Mesendoderm (in vitro differentiated cells): ENCODE measurements at regions not wholly inside any gene's neighbourhood (a gene's known extent, or its start where the extent isn't known, plus 50 kb on each side); places are given as distances from the start of the nearest gene placed in this dataset.

Experiments used
- DNase-seq: peaks from one replicate; pipeline ENCODE4 v3.0.0; 2013
- H2AK5ac ChIP-seq: 2 replicates; pipeline ENCODE4 v1.6.1; 2013; ENCODE audit warnings: low read length, inconsistent platforms
- H2BK120ac ChIP-seq: 2 replicates; pipeline ENCODE4 v1.6.1; 2013; ENCODE audit warnings: low read depth, mild to moderate bottlenecking, low read length, moderate library complexity, mixed read lengths
- H2BK15ac ChIP-seq: replicated peaks from 2 replicates; pipeline ENCODE4 v1.6.1; 2013; ENCODE audit warnings: low read depth, mild to moderate bottlenecking, moderate library complexity
- H2BK5ac ChIP-seq: 2 replicates; pipeline ENCODE4 v1.6.1; 2013; ENCODE audit warnings: low read length, inconsistent platforms
- H3K18ac ChIP-seq: 2 replicates; pipeline ENCODE4 v1.6.1; 2013; ENCODE audit warnings: mild to moderate bottlenecking, low read length, mixed read lengths
- H3K23ac ChIP-seq: one replicate; pipeline ENCODE4 v1.6.1; 2013; ENCODE audit warnings: low read length
- H3K27ac ChIP-seq: 2 replicates; pipeline ENCODE4 v1.5.1; 2013; ENCODE audit warnings: low read depth, mild to moderate bottlenecking, inconsistent platforms, low read length, moderate library complexity
- H3K27me3 ChIP-seq: 2 replicates; pipeline ENCODE4 v1.6.1; 2013; ENCODE audit warnings: low read length, control low read depth, mild to moderate bottlenecking, inconsistent platforms; ENCODE audit not compliant: insufficient read depth, poor library complexity
- H3K36me3 ChIP-seq: 2 replicates; pipeline ENCODE4 v1.6.1; 2013; ENCODE audit warnings: low read length, inconsistent platforms; ENCODE audit not compliant: control insufficient read depth, insufficient read depth
- H3K4ac ChIP-seq: one replicate; pipeline ENCODE4 v1.6.1; 2013; ENCODE audit warnings: low read depth, mild to moderate bottlenecking, low read length, moderate library complexity
- H3K4me1 ChIP-seq: 2 replicates; pipeline ENCODE4 v1.6.1; 2013; ENCODE audit warnings: low read depth, low read length, inconsistent platforms; ENCODE audit not compliant: control insufficient read depth
- H3K4me2 ChIP-seq: 2 replicates; pipeline ENCODE4 v1.6.1; 2013; ENCODE audit warnings: low read length
- H3K4me3 ChIP-seq: 2 replicates; pipeline ENCODE4 v1.5.1; 2013; ENCODE audit warnings: mild to moderate bottlenecking, low read length
- H3K56ac ChIP-seq: one replicate; pipeline ENCODE4 v1.6.1; 2013; ENCODE audit warnings: low read length
- H3K79me1 ChIP-seq: 2 replicates; pipeline ENCODE4 v1.6.1; 2013; ENCODE audit warnings: low read length, inconsistent platforms
- H3K79me2 ChIP-seq: 2 replicates; pipeline ENCODE4 v1.6.1; 2013; ENCODE audit warnings: mild to moderate bottlenecking, low read length; ENCODE audit not compliant: control insufficient read depth, insufficient read depth
- H3K9ac ChIP-seq: 2 replicates; pipeline ENCODE4 v1.6.1; 2013; ENCODE audit warnings: low read length, inconsistent platforms
- H4K5ac ChIP-seq: one replicate; pipeline ENCODE4 v1.6.1; 2013; ENCODE audit warnings: low read length
- H4K8ac ChIP-seq: one replicate; pipeline ENCODE4 v1.6.1; 2013; ENCODE audit warnings: low read depth, mild to moderate bottlenecking, control low read depth, low read length, moderate library complexity
- WGBS: extraction: QIAGEN DNeasy Blood & Tissue Kit; methylation state at CpG from one replicate; pipeline ENCODE4 v1.1.7; 2013; ENCODE audit warnings: low lambda C conversion rate, missing lambda C conversion rate; ENCODE audit not compliant: insufficient coverage; ENCODE audit errors: extremely low coverage; 5-methylcytosine and 5-hydroxymethylcytosine counted together

DNA sequence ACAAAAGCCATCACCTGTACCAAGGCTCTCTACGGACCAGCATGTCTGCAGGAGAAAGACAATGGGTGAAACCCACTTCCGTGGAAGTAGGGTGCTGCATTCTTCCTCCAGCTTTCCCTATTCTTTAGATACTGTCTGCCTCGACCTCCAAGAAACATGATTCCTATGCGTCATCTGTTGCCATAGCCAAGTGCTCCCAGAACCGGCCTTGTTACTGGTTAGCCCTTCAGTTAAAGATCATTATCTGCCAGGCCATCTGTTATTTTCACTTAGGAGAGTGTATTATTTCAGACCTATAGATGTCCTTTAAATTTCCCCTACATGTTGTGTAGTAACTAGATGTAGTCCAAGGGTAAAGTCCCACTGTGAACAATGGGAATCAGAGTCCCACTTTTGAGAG, 89.0 kb upstream of the KIAA1217 start:
- Histone ChIP-seq H3K23ac (no peak overlapping the region), H3K79me1 (no peaks in the 10 kb centered on the region), H3K4me3 (no peak overlapping the region), H3K4ac (no peak overlapping the region), H3K36me3 (no peaks in the 10 kb centered on the region), H3K4me1 (peaks cover 3% of the 10 kb centered on the region), H4K5ac (no peak overlapping the region), H3K27me3 (no peaks in the 10 kb centered on the region), H4K8ac (no peak overlapping the region), H3K56ac (no peak overlapping the region), H3K27ac (no peak overlapping the region), H3K4me2 (no peak overlapping the region), H2BK15ac (no peak overlapping the region), H3K9ac (no peak overlapping the region), H2BK5ac (no peak overlapping the region), H3K18ac (no peak overlapping the region), H2AK5ac (no peak overlapping the region), H3K79me2 (no peaks in the 10 kb centered on the region), H2BK120ac (no peak overlapping the region)
- WGBS: no CpG with 5 or more reads among the region's 5 CpGs
- no peak for DNase-seq

DNA sequence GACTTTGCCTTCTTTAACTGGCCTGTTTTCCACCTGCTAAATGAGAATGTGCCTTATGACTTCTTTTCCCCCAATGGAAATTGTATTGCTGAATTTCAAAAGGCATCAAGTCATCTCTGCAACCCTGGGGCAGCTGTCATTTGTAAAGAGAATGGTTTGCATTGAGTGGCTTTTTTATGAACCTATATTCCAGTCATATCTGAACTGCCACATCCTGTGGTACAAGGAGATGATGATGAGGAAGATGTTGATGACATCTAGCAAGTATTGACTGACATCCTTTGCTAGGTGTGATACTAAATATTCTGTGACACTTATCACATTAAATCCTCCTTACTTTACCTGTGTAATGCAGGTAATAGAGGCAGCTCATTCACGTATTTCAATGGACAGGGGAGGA, 88.3 kb upstream of the KIAA1217 start:
- no peak overlapping the region for H2BK15ac ChIP-seq
- no peak overlapping the region for H3K4me2 ChIP-seq
- WGBS: no CpG with 5 or more reads among the region's 1 CpG
- no peak overlapping the region for H3K4ac ChIP-seq
- no peak overlapping the region for H3K9ac ChIP-seq
- no peaks in the 10 kb centered on the region for H3K36me3 ChIP-seq
- H3K4me3 ChIP-seq: no peak overlapping the region
- DNase-seq: no peak
- H3K79me2 ChIP-seq: no peaks in the 10 kb centered on the region
- no peak overlapping the region for H3K23ac ChIP-seq
- peaks cover 3% of the 10 kb centered on the region for H3K4me1 ChIP-seq
- H2BK5ac ChIP-seq: no peak overlapping the region
- no peaks in the 10 kb centered on the region for H3K27me3 ChIP-seq
- H3K79me1 ChIP-seq: no peaks in the 10 kb centered on the region
- H4K8ac ChIP-seq: no peak overlapping the region
- H3K56ac ChIP-seq: no peak overlapping the region
- no peak overlapping the region for H3K27ac ChIP-seq
- no peak overlapping the region for H3K18ac ChIP-seq
- no peak overlapping the region for H2BK120ac ChIP-seq
- H4K5ac ChIP-seq: no peak overlapping the region
- H2AK5ac ChIP-seq: no peak overlapping the region

DNA sequence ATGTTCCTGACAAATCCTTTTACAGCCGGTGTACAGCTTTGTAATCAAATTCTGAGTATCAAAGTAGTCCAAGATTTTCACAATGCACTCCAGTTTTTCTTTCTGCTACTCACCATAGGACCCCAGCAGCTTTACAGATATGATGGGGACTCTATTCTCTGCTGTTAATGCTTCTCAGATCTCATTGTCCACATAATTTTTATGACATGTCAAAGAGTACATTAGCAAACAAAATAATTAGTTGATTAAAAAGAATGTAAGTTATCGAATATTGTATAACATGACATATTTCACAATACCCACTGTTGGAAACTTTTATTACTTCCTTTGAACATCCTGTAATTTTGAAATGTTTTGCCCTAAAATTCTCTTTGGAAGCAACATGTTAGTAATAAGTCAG, 81.4 kb upstream of the KIAA1217 start:
- H3K79me1 ChIP-seq: no peaks in the 10 kb centered on the region
- DNase-seq: no peak

DNA sequence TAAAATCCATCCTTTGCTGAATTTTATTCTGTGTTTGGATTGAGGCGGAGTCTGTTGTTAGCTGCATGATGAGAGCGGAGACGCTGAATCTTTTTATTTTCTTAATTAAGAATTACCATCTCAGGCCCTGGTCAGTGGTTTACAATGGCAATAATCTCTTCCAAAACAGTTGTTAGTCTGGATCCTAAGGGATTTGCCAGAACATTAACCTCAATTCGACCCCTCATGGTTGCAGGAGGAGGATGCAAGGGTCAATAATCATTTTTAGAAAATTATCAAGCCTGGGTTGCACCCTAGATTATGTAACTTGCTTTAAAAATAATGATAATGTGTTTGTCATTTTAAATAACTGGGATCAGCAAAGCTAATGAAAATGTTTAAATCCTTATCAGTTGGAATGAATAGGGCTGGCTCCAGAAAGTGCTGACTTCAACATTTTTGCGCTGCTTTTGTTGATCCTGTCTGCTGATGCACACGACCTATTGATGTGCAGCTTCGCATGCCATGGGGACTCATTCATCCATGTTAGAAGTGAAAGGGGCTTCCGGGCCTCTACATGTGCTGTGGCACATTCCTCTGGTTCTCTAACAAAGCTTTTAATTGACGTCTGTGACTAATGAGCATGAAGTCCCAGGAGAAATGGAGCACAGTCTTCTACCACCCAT, 80.7 kb upstream of the KIAA1217 start:
- no peak overlapping the region for H2BK15ac ChIP-seq
- H3K9ac ChIP-seq: no peak overlapping the region
- no peak overlapping the region for H4K5ac ChIP-seq
- no peaks in the 10 kb centered on the region for H3K4me1 ChIP-seq
- no peaks in the 10 kb centered on the region for H3K27me3 ChIP-seq
- no peak overlapping the region for H3K27ac ChIP-seq
- H3K18ac ChIP-seq: no peak overlapping the region
- H3K79me1 ChIP-seq: no peaks in the 10 kb centered on the region
- no peak overlapping the region for H2AK5ac ChIP-seq
- no CpG with 5 or more reads among the region's 9 CpGs for WGBS
- H3K79me2 ChIP-seq: no peaks in the 10 kb centered on the region
- no peak overlapping the region for H2BK120ac ChIP-seq
- H3K4ac ChIP-seq: no peak overlapping the region
- no peak overlapping the region for H4K8ac ChIP-seq
- no peak overlapping the region for H2BK5ac ChIP-seq
- H3K36me3 ChIP-seq: no peaks in the 10 kb centered on the region
- no peak overlapping the region for H3K4me3 ChIP-seq
- no peak overlapping the region for H3K23ac ChIP-seq
- no peak for DNase-seq
- H3K4me2 ChIP-seq: no peak overlapping the region
- H3K56ac ChIP-seq: no peak overlapping the region

More for the DNA sequence above, 81.4 kb upstream of the KIAA1217 start:
- H3K36me3 ChIP-seq: no peaks in the 10 kb centered on the region
- no peak overlapping the region for H2BK120ac ChIP-seq
- no peak overlapping the region for H3K4me3 ChIP-seq
- no peaks in the 10 kb centered on the region for H3K4me1 ChIP-seq
- H3K4me2 ChIP-seq: no peak overlapping the region
- no peak overlapping the region for H4K5ac ChIP-seq
- H3K18ac ChIP-seq: no peak overlapping the region
- no peak overlapping the region for H3K56ac ChIP-seq
- no peak overlapping the region for H4K8ac ChIP-seq
- no peak overlapping the region for H2AK5ac ChIP-seq
- H3K23ac ChIP-seq: no peak overlapping the region
- H2BK15ac ChIP-seq: no peak overlapping the region
- H3K9ac ChIP-seq: no peak overlapping the region
- no peaks in the 10 kb centered on the region for H3K27me3 ChIP-seq
- H3K79me2 ChIP-seq: no peaks in the 10 kb centered on the region
- no CpG with 5 or more reads among the region's 2 CpGs for WGBS
- no peak overlapping the region for H2BK5ac ChIP-seq
- no peak overlapping the region for H3K4ac ChIP-seq
- no peak overlapping the region for H3K27ac ChIP-seq

DNA sequence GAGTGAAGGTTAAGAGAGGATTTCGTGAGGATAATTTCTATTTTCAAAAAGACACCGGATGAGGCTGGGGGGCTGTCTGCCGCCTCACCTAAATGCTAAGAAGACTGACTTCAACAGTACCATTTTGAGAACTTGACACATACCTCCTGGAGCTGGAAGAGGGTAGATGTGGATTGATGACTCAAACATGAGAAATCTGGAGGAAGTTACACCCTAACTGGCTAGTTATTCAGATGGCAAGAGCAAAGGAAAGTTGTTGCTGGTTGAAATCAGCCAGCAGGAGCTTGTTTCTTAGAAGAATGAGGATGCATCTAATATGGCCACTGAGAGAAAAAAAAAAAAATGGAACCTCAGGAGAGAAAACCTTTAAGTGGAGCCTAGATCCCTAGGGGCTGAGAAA, 76.2 kb upstream of the KIAA1217 start:
- no peak overlapping the region for H3K4me2 ChIP-seq
- H3K23ac ChIP-seq: no peak overlapping the region
- no peaks in the 10 kb centered on the region for H3K36me3 ChIP-seq
- H3K27me3 ChIP-seq: no peaks in the 10 kb centered on the region
- H3K4me3 ChIP-seq: no peak overlapping the region
- H3K56ac ChIP-seq: no peak overlapping the region
- H3K4ac ChIP-seq: no peak overlapping the region
- no peak for DNase-seq
- H3K4me1 ChIP-seq: no peaks in the 10 kb centered on the region
- no peak overlapping the region for H2BK15ac ChIP-seq
- H2AK5ac ChIP-seq: no peak overlapping the region
- H3K27ac ChIP-seq: no peak overlapping the region
- H2BK120ac ChIP-seq: no peak overlapping the region
- H3K18ac ChIP-seq: no peak overlapping the region
- H4K8ac ChIP-seq: no peak overlapping the region
- no CpG with 5 or more reads among the region's 3 CpGs for WGBS
- no peak overlapping the region for H2BK5ac ChIP-seq
- no peaks in the 10 kb centered on the region for H3K79me1 ChIP-seq
- no peak overlapping the region for H4K5ac ChIP-seq
- H3K9ac ChIP-seq: no peak overlapping the region
- no peaks in the 10 kb centered on the region for H3K79me2 ChIP-seq

DNA sequence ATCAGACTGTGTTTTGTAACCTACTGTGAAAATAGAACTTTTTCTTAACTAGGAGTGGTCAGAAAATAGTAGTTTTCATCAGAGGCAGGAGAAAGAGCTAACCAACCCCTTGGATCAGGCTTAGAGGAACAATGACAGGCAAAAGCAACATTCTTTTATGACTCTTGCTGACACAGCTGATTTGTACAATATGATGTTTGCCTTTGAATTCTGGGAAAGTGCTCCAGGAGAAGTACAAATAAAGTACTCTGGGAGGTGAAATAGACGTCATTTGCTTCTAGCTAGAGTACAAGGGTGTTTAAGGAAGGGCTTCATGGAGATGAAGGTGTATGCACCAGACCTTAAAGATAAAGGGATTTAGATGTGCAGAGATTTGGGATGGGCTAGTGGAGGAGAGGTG, 75.1 kb upstream of the KIAA1217 start:
- Histone ChIP-seq H3K18ac (no peak overlapping the region), H3K79me1 (no peaks in the 10 kb centered on the region), H2BK120ac (no peak overlapping the region), H3K27me3 (no peaks in the 10 kb centered on the region), H2BK15ac (no peak overlapping the region), H3K36me3 (no peaks in the 10 kb centered on the region), H3K56ac (no peak overlapping the region), H2BK5ac (no peak overlapping the region), H4K5ac (no peak overlapping the region), H4K8ac (no peak overlapping the region), H3K9ac (no peak overlapping the region), H3K4me2 (no peak overlapping the region), H3K4ac (no peak overlapping the region), H3K4me1 (no peaks in the 10 kb centered on the region), H2AK5ac (no peak overlapping the region), H3K4me3 (no peak overlapping the region), H3K23ac (no peak overlapping the region), H3K79me2 (no peaks in the 10 kb centered on the region), H3K27ac (no peak overlapping the region)
- no peak for DNase-seq
- no CpG with 5 or more reads among the region's 1 CpG for WGBS
